Bronchial epithelial cell (primary cell): ENCODE measurements at regions not wholly inside any gene's neighbourhood (a gene's known extent, or its start where the extent isn't known, plus 50 kb on each side); places are given as distances from the start of the nearest gene placed in this dataset.
A peak's percentile ranks its signal among the peaks of the same experiment; 100 is the strongest.
"Not testable (repeated sequence)": the region's sequence is repeated elsewhere in the genome, so short reads cannot be mapped to it uniquely, and the experiment has no call there.

Experiments
- DNase-seq: peaks from one replicate; pipeline ENCODE4 v3.0.0-alpha.2; 2010; ENCODE audit warnings: low read depth
- FAIRE-seq: peaks from 2 replicates; lab custom pipeline; 2011; peaks lifted over from hg19 to GRCh38; lab: Jason Lieb, UNC
- H3K27me3 ChIP-seq: 2 replicates; pipeline ENCODE4 v1.5.1; 2011; ENCODE audit warnings: low read length; ENCODE audit not compliant: control insufficient read depth, insufficient read depth
- H3K36me3 ChIP-seq: 2 replicates; pipeline ENCODE4 v1.5.1; 2011; ENCODE audit warnings: low read length; ENCODE audit not compliant: control insufficient read depth, insufficient read depth
- H3K4me3 ChIP-seq: 2 replicates; pipeline ENCODE4 v1.5.1; 2011; ENCODE audit warnings: mild to moderate bottlenecking, low read depth, low read length, control low read depth

- H3K36me3 ChIP-seq, H3K4me3 ChIP-seq, H3K27me3 ChIP-seq, FAIRE-seq, DNase-seq: not testable (repeated sequence)
Measured at GRCh38 chr10:46768515-46769291, 142.5 kb upstream of the PTPN20 start.

- H3K27me3 ChIP-seq, FAIRE-seq, DNase-seq, H3K36me3 ChIP-seq, H3K4me3 ChIP-seq: not testable (repeated sequence)
Measured at GRCh38 chr10:46773178-46773896, 137.9 kb upstream of the PTPN20 start.

GRCh38 chr10:46773897-46774236 is 137.4 kb upstream of the PTPN20 start:
- not testable (repeated sequence) for H3K27me3 ChIP-seq, FAIRE-seq, DNase-seq, H3K4me3 ChIP-seq, H3K36me3 ChIP-seq

- not testable (repeated sequence) for DNase-seq, FAIRE-seq, H3K27me3 ChIP-seq, H3K4me3 ChIP-seq, H3K36me3 ChIP-seq
Measured at GRCh38 chr10:46774366-46774765, 136.9 kb upstream of the PTPN20 start.

DNA sequence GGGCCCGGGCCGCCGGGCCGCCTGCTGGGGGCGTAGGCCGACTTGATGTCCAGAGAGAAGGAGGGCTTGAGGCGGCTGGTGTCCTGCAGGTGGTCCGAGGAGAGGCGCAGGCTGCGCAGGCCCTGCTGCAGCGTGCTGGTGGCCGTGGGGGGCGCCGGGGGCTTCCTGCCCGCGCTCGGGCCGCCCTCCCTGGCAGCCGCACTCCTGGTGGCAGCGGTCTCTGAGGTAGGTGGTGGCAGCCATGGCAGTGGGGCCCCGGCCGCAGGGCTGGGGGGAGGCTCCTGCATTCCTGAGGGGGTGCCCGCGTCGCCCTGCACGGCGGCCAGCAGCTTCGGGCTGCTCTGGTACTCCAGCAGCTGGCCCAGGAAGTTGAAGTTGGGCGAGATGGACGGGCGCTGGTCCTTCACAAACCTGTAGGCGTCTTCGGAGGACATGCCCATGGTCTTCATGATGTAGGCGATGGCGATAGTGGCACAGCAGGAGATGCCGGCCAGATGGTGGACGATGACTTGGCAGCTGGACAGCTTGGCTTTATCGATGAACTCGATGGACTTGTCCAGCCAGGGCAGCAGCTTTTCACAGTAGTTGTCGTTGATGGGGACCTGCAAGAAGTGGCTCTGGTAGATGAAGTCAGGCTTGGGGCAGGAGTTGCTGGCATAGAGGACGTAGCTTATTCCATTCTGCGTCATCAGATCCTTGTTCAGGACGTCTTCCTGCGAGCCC is 136.1 kb upstream of the PTPN20 start:
- not testable (repeated sequence) for H3K4me3 ChIP-seq, H3K27me3 ChIP-seq, H3K36me3 ChIP-seq, DNase-seq, FAIRE-seq

DNA sequence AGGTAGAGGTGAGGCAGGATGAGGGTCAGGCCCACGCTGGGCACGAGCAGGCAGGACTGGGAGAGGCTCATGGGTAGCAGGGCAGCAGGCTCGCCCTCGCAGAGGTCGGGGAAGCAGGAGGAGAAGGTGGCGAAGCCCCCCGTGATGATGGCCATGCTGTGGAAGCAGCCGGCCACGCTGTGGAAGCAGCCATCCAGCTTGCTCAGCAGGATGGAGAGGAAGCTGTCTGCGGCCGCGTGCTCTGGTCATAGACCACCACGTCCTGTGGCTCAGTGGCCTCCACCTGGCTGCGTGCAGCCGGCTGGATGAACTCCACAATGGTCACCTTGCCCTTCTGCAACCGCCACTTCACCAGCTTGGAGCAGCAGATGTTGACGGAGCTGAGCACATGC is 135.6 kb upstream of the PTPN20 start:
- H3K36me3 ChIP-seq, FAIRE-seq, DNase-seq, H3K4me3 ChIP-seq, H3K27me3 ChIP-seq: not testable (repeated sequence)

DNA sequence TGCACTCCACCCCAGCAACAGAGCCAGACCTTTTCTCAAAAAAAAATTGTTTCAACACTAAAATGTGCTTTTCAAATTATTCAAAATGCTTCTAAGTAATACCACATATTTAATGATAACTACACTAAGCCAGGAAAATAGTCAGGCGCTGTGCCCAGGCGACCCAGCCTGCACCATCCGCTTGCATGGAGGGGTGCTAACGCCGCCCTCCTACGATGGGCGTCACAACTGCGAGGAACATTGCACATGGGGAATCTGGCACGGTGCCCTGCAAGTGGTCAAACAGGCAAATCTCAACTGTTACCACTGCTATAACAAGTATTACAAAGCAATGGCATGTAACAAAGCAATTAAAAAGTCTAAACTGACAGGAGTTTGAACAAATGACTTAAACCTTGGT is 131.7 kb upstream of the PTPN20 start:
- not testable (repeated sequence) for H3K27me3 ChIP-seq, H3K36me3 ChIP-seq, FAIRE-seq, H3K4me3 ChIP-seq
- peak; percentile 20 for DNase-seq

- peak; percentile 79 for DNase-seq
- H3K36me3 ChIP-seq, FAIRE-seq, H3K27me3 ChIP-seq, H3K4me3 ChIP-seq: not testable (repeated sequence)
Measured at GRCh38 chr10:46780164-46780563, 131.1 kb upstream of the PTPN20 start.

GRCh38 chr10:46781001-46781400 is 130.2 kb upstream of the PTPN20 start:
- peak; percentile 46 for DNase-seq
- not testable (repeated sequence) for FAIRE-seq, H3K36me3 ChIP-seq, H3K27me3 ChIP-seq, H3K4me3 ChIP-seq

DNA sequence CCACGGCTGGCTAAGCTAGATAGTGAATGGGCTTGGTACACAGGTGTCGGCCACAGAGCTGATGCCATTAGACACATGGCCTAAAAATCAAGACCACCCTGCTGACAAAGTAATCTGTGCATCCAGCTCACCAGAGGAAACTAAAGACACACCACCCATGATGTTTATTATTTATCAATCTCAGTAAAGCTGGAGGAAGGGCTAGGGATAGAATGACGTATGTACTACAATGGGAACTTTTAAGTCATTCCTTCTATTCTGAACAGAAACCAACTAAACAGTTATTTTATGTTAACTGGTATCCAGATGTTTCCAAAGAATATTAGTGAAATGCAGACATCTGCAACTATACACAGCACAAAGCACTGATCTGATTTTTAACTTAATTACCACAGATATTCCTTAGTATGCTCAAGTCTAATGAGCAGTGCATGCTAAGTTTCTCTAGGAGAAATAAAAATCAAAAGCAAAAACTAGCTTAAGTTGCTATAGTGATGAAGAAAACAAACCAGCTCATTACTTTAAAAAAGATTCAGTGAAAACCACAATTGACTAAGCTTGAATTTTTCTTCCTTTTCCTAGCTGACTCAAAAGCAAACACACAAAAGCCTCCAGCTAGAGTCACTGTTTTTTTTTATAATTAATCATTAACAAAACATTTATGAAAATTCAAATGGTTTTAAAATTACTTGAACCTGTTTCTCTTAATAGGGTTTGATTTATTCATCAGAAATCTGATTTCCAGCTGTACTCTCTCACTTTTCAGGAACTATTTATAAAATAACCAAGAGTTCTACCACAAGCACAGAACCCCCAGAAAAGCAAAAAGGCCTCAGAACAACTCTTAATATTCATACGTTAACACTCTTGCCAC is 129.0 kb upstream of the PTPN20 start:
- H3K27me3 ChIP-seq, FAIRE-seq, H3K4me3 ChIP-seq, H3K36me3 ChIP-seq: not testable (repeated sequence)
- DNase-seq = peak; percentile 65

- DNase-seq = peak; percentile 48
- H3K36me3 ChIP-seq, FAIRE-seq, H3K4me3 ChIP-seq, H3K27me3 ChIP-seq: not testable (repeated sequence)
Measured at GRCh38 chr10:46784665-46785064, 126.6 kb upstream of the PTPN20 start.

- FAIRE-seq = not testable (repeated sequence)
Measured at GRCh38 chr10:46786125-46786517, 125.1 kb upstream of the PTPN20 start.

DNA sequence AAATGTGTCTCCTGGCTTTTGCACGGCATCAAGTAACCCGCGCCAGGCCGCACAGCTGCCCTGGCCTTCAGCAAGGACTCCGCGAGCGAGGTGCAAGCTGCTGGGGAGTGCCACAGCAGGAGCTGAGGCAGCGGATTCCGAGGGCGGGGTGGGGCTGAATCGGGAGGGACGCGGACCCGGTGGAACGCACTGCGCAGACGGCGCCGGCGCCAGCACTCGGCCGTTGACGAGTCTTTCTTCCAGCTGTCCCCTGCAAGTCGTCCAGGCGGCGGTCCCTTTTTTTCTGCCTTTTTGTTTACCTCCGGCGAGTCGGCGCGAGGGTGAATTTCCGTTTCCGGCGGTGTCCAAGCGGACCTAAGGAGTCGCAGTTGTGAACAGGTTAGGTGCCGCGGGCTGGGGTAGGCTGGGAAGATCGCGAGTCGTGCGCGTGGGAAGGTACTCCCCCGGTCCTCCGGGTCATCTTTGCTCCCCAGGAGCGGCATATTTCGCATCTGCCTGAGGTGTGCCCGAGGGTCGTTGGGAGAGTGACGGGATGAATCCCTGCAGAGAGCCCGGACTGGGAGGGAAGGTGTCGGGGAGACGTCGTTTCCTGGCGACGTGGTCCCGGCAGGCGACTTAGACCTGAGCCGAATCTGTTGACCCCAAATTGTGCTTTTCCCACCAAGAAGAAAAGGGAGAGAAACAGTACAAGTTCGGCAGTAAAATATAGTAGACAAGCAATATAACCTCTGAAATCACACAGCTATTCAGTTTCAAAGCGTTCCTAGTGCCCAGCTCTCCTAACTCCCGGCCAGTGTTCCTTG is 124.5 kb upstream of the PTPN20 start:
- peak overlapping the region; percentile 77 for H3K4me3 ChIP-seq
- not testable (repeated sequence) for FAIRE-seq, H3K27me3 ChIP-seq, H3K36me3 ChIP-seq
- DNase-seq = peak; percentile 41

More at GRCh38 chr10:46786125-46786517, 125.1 kb upstream of the PTPN20 start:
- H3K27me3 ChIP-seq, H3K36me3 ChIP-seq, DNase-seq: not testable (repeated sequence)
- peak overlapping the region; percentile 29 for H3K4me3 ChIP-seq
